ENCODE measurements at regions not wholly inside any gene's neighbourhood (a gene's known extent, or its start where the extent isn't known, plus 50 kb on each side); places are given as distances from the start of the nearest gene placed in this dataset.

GRCh38 chr1:208818770-208819445, 574.7 kb upstream of the PLXNA2 start:
- TF ChIP-seq POLR2A (IDR thresholded peaks at IDR 0.05) (no peak), CTCF (IDR thresholded peaks at IDR 0.05) (no peak), EP300 (IDR thresholded peaks at IDR 0.05) (no peak)
